Panc1 (cell line): ENCODE measurements at regions not wholly inside any gene's neighbourhood (a gene's known extent, or its start where the extent isn't known, plus 50 kb on each side); places are given as distances from the start of the nearest gene placed in this dataset.

Source experiments
- POLR2AphosphoS5 ChIP-seq: IDR thresholded peaks from 2 replicates; pipeline ENCODE4 v1.6.1; 2012; ENCODE audit warnings: mild to moderate bottlenecking, low read depth, low read length, moderate library complexity
- REST ChIP-seq, 2 experiments: IDR thresholded peaks; 2 replicates each; pipeline ENCODE4 v1.6.1; 2011 to 2012; ENCODE audit warnings: low read depth in 2 of 2, control low read depth in 1 of 2, low read length in 1 of 2, mild to moderate bottlenecking in 1 of 2, moderate library complexity in 1 of 2; ENCODE audit not compliant: insufficient read depth in 1 of 2
- SIN3A ChIP-seq: IDR thresholded peaks from 2 replicates; pipeline ENCODE4 v1.6.1; 2012; ENCODE audit warnings: low read depth, mild to moderate bottlenecking, low read length, moderate library complexity, borderline replicate concordance; ENCODE audit not compliant: insufficient read depth
- TCF7L2 ChIP-seq: IDR thresholded peaks from 2 replicates; pipeline ENCODE4 v1.6.1; 2011; ENCODE audit warnings: mild to moderate bottlenecking, low read depth, low read length, inconsistent platforms
- TF ChIP-seq, protein P1 (sequence below): fragments of 450-650 bp; IDR thresholded peaks from 2 replicates; pipeline ENCODE4 v1.5.1; 2017; ENCODE audit warnings: mild to moderate bottlenecking

- TF ChIP-seq SIN3A = no peak
- TF ChIP-seq POLR2AphosphoS5 = no peak
- TF ChIP-seq, protein P1, sequence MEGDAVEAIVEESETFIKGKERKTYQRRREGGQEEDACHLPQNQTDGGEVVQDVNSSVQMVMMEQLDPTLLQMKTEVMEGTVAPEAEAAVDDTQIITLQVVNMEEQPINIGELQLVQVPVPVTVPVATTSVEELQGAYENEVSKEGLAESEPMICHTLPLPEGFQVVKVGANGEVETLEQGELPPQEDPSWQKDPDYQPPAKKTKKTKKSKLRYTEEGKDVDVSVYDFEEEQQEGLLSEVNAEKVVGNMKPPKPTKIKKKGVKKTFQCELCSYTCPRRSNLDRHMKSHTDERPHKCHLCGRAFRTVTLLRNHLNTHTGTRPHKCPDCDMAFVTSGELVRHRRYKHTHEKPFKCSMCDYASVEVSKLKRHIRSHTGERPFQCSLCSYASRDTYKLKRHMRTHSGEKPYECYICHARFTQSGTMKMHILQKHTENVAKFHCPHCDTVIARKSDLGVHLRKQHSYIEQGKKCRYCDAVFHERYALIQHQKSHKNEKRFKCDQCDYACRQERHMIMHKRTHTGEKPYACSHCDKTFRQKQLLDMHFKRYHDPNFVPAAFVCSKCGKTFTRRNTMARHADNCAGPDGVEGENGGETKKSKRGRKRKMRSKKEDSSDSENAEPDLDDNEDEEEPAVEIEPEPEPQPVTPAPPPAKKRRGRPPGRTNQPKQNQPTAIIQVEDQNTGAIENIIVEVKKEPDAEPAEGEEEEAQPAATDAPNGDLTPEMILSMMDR = no peak
- TF ChIP-seq REST (IDR thresholded peaks at IDR 0.05; ENCODE audit: insufficient read depth in 1 of 2, low read depth in 2 of 2, low read length in 1 of 2) = no peak
- no peak for TF ChIP-seq TCF7L2
Observed at GRCh38 chr14:65943150-65943549, 530.6 kb downstream of the FUT8 start.
